ENCODE measurements at regions not wholly inside any gene's neighbourhood (a gene's known extent, or its start where the extent isn't known, plus 50 kb on each side); places are given as distances from the start of the nearest gene placed in this dataset.
"Not testable (repeated sequence)": the region's sequence is repeated elsewhere in the genome, so short reads cannot be mapped to it uniquely, and the experiment has no call there.

GRCh38 chr7:80346704-80347103 is 165.2 kb downstream of the GNAT3 start:
- FAIRE-seq, result no peak

GRCh38 chr7:80335511-80336231 is 176.2 kb downstream of the GNAT3 start:
- no peak for FAIRE-seq

GRCh38 chr7:80334908-80335307 is 177.0 kb downstream of the GNAT3 start:
- FAIRE-seq, result no peak

DNA sequence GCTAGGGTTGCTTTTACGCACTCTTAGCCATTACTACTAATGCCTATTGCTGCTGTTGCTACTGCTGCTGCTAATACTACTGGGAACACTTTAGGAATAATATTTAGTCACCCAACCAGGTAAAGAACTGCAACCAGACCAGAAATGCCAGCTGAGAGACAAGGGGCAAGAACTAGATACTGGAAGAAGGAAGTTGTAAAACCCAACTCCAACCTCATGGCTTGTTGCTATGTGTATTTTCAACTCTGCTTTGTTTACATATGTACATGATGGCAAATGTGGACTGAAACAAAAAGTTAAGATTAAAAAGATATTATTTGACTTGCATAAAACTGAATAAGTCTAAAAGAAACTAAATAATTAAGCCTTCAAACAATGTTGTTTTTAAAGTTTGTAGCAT is 177.7 kb downstream of the GNAT3 start:
- FAIRE-seq, result no peak

GRCh38 chr7:80333040-80333439 is 178.8 kb downstream of the GNAT3 start:
- FAIRE-seq, result no peak

GRCh38 chr7:80330434-80330833 is 181.4 kb downstream of the GNAT3 start:
- no peak for FAIRE-seq

- FAIRE-seq, result no peak
Measured at GRCh38 chr7:80324032-80324431, 187.8 kb downstream of the GNAT3 start.

- FAIRE-seq, result no peak
Measured at GRCh38 chr7:80319461-80319860, 184.8 kb downstream of the GNAI1 start.

DNA sequence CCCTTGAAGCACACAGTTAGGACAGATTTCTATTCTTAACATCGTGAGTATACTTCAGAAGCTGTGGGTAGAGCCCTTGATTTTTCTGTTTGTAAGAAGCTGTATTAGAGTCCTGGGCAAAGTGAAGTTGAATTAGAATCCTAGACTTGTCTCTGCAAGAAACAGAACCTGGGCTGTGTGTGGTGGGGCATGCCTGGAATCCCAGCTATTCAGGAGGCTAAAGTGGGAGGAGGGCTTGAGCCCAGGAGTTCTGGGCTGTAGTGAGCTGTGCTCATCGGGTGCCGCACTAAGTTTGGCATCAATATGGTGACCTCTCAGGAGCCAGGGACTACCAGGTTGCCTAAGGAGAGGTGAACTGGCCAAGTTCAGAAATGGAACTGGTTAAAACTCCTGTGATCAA is 183.4 kb downstream of the GNAI1 start:
- FAIRE-seq, result no peak

DNA sequence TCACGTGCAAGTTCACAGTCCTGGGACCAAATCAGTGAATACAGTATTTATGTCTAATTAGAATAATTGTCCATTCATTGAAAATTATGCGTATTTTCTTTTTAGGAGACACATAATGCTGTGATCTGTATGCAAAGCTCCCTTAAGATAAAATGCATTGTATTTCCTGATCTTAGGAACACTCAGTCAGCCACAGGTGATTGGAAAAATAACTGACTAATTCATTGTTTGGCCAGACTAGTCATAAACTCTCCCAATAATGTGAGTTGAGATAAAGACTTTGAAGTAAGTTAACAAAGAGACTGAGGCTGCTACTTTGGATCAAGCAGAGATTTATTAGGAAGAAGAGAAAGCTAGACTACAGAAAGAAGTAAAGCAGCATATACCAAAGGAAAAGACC is 182.2 kb downstream of the GNAI1 start:
- no peak for FAIRE-seq

DNA sequence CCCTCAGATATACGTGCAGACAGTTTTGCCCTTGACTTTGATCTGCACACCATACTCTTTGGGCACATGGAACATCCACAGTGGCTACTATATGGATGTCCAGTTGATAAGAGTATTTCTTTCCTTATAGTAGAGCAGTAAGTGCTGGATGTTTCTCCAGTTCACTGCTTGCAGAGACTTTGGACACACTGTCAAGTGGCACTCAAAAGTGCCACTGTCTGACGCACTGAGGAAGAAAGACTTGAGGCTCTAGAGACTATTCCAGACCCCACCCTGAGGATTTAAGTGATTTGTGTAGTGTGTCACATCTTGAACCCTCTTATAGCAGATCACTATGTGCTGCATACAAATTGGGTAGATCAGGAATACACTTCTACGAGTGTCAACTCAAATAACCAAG is 179.1 kb downstream of the GNAI1 start:
- no peak for FAIRE-seq

- FAIRE-seq, result no peak
Measured at GRCh38 chr7:80313067-80313626, 178.5 kb downstream of the GNAI1 start.

DNA sequence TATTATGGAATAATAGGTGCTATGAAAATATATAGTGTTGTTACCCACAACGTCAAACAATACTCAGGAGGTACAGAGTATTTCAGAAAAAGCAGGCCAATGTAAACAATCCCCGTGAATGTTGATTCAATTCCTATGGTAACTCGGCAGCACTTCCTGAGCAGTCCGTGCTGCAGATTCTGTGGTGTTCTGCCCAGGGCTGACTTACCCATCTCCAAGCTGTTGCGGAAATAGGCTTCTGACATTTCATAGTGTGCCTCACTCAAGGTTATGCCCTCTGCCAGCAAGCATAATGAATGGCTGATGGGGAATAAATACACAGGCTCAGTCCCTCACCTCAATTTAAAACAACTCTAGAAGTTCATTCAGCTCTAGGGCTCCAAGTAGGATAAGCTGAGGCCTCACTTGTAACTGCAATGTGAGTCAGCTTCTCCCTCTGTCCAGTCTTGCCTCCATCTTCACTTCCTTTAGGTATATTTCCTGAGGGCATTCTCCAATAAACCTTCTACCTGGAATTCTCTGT is 177.6 kb downstream of the GNAI1 start:
- FAIRE-seq, result no peak

GRCh38 chr7:80311313-80311712 is 176.7 kb downstream of the GNAI1 start:
- FAIRE-seq, result no peak

DNA sequence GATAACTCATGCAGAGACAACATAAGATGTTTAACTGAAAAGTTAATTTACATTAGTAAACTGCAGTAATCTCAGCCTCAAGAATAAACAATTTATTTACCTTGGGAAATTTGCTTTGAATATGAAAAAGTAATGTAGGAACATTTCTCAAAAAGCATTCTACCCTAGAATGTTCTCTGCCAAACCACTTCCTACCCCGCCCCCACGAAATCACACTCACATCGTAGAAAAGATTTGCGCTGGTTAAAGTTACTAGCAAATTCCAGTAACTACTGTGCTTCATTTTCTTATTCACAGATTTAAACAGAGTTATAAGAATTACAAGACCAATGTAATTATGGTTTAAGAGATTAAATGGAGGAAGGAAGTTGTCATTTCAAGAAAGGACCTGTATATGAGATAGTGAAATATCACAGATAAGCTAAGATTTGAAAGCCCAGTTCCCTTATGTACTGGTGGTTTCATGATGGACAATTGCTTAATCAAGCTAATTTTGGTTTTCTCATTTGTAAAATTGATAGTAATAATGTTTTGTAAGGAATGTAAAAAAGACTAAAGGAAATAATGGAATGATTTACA is 175.4 kb downstream of the GNAI1 start:
- no peak for FAIRE-seq

DNA sequence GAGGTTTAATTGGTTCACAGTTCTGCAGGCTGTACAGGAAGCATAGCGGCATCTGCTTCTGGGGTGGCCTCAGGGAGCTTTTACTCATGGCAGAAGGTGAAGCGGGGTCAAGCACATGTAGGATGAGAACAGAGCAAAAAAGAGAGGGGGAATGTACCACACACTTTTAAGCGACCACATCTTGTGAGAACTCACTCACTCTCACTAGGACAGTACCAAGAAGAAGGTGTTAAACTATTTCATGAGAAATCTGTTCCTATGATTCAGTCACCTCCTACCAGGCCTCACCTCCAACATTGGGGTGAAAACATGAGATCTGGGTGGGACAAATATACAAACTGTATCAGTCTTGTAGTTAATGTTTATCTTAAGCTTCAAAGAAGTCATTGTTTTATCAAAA is 174.7 kb downstream of the GNAI1 start:
- FAIRE-seq, result no peak

DNA sequence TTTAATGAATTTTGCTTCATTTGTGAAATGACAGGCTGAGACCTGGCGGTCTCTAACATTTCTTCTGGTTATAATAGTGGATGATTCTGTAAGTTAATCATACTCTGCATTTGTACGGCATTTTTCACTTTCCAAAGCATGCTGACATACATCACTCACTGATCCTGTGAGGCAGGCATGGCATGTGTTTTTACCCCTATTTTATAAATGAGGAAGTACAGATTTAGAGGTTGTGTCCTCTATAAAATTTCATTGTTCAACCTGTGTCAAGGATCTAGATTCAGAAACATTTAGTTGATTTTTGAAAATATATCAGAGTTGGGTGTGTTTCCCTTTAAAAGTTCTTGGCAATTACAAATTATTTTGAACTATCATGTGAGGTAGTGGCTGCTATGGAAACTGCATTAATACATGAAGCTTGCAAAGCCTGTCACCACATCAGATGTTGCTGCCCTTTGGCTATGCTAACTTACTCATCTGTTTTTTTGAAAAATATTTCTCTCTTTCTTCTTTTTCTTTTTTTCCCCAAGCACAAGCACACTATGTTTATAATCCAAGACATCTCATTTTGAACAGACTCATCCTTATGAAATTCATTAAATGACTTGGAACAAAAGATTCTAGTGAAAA is 172.7 kb downstream of the GNAI1 start:
- FAIRE-seq, result no peak

DNA sequence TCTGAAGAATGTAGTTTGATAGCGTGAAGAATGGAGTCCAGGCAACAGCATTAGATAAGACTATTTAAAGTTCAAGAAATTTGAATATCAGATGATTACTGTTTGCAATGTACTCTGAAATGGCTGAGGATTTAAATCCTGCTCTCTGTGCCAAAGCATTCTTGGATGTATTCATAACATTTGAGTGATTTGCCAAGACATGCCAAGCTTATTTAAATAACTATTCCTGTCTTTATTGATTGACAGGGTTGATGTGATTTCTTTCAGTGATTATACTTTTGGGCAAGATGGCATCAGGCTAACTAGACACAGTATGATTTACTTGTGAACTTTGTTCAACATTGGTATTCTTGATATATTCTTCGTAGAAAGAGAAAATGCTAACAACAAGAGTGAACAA is 168.7 kb downstream of the GNAI1 start:
- no peak for FAIRE-seq

GRCh38 chr7:80302636-80303035 is 168.0 kb downstream of the GNAI1 start:
- FAIRE-seq, result no peak

- no peak for FAIRE-seq
Measured at GRCh38 chr7:80302078-80302477, 167.4 kb downstream of the GNAI1 start.

DNA sequence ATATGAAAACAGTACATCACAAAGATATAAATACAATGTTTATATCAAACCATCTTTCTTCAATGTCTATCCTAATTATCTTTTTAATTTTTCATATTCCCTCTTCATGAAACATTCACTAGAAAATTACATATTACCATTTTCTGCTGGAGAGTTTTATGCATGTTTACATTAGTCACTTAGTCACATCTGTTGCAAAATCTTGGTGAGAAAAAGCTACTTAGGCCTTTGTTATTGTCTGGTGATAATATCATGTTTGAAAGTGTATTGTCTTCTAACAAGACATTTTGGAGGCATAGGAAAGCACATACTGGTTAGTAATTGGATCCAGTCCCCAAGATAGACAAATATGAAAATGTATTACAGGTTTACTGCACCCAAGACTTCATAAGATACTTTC is 163.6 kb downstream of the GNAI1 start:
- FAIRE-seq, result no peak

GRCh38 chr7:80294346-80294745 is 159.7 kb downstream of the GNAI1 start:
- no peak for FAIRE-seq

DNA sequence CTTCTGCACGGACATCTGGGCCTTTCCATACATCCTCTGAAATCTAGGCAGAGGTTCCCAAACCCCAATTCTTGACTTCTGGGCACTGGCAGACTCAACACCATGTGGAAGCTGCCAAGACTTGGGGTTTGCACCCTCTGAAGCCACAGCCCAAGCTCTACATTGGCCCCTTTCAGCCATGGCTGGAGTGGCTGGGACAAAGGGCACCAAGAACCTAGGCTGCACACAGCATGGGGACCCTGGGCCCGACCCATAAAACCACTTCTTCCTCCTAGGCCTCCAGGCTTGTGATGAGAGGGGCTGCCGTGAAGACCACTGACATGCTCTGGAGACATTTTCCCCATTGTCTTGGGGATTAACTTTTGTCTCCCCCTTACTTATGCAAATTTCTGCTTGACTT is 158.0 kb downstream of the GNAI1 start:
- not testable (repeated sequence) for FAIRE-seq
